AG04449 (cell line): ENCODE measurements at regions not wholly inside any gene's neighbourhood (a gene's known extent, or its start where the extent isn't known, plus 50 kb on each side); places are given as distances from the start of the nearest gene placed in this dataset.

Source experiments
- CTCF ChIA-PET: fragments of 350-600 bp; formaldehyde crosslinking; extraction: SDS; loops from one replicate; lab custom pipeline; 2021; ENCODE audit warnings: antibody characterized with exemption; lab: Yijun Ruan, JAX
- POLR2A ChIA-PET: fragments of 400-600, 350-600 bp; formaldehyde crosslinking; extraction: SDS; loops from one replicate; lab custom pipeline; 2020; ENCODE audit warnings: antibody characterized with exemption, inconsistent platforms; lab: Yijun Ruan, JAX
- DNase-seq: peaks from one replicate; pipeline ENCODE4 v3.0.0-alpha.2; 2010; ENCODE audit warnings: low read depth, low spot score
- H3K4me3 ChIP-seq: 2 replicates; pipeline ENCODE4 v1.5.1; 2011; ENCODE audit warnings: low read depth, mild to moderate bottlenecking, control low read depth, low read length
- CTCF ChIP-seq: IDR thresholded peaks from one replicate; pipeline ENCODE4 v1.5.1; 2011; ENCODE audit warnings: mild to moderate bottlenecking, moderate library complexity, low read length, control low read depth, inconsistent platforms; ENCODE audit not compliant: insufficient read depth; ENCODE audit errors: missing control alignments

GRCh38 chr10:47121336-47121735, 178.7 kb upstream of the GDF10 start:
- CTCF ChIA-PET, result interaction anchor here (0.9 kb wide), 1 partner anchor 74 kb away, joined by 3 read pairs; no protein-coding TSS in a partner anchor
- DNase-seq, result peak; percentile 12
- TF ChIP-seq CTCF, result no peak
- no peak overlapping the region for H3K4me3 ChIP-seq
- POLR2A ChIA-PET, result no interaction called here

- ChIA-PET CTCF (no interaction called here), POLR2A (no interaction called here)
- DNase-seq, result no peak
- no peak for TF ChIP-seq CTCF
- H3K4me3 ChIP-seq, result no peak overlapping the region
Observed at GRCh38 chr10:47123716-47124288, 176.2 kb upstream of the GDF10 start.

- TF ChIP-seq CTCF, result no peak
- H3K4me3 ChIP-seq, result no peak overlapping the region
- ChIA-PET CTCF (no interaction called here), POLR2A (no interaction called here)
- DNase-seq, result no peak
Observed at GRCh38 chr10:47127188-47127785, 172.7 kb upstream of the GDF10 start.

- ChIA-PET POLR2A (no interaction called here), CTCF (no interaction called here)
- no peak for DNase-seq
- no peak overlapping the region for H3K4me3 ChIP-seq
- TF ChIP-seq CTCF, result no peak
Observed at GRCh38 chr10:47130491-47130890, 169.5 kb upstream of the GDF10 start.

GRCh38 chr10:47133871-47134570, 166.0 kb upstream of the GDF10 start:
- DNase-seq, result no peak
- ChIA-PET POLR2A (no interaction called here), CTCF (interaction anchor here (1.3 to 1.4 kb wide), 2 partner anchors 28 to 88 kb away, joined by 3 to 4 read pairs; no protein-coding TSS in a partner anchor)
- no peak for TF ChIP-seq CTCF
- H3K4me3 ChIP-seq, result no peak overlapping the region

GRCh38 chr10:47136866-47137265, 163.1 kb upstream of the GDF10 start:
- no peak overlapping the region for H3K4me3 ChIP-seq
- DNase-seq, result no peak
- ChIA-PET CTCF (interaction anchor here (1.3 to 2.9 kb wide), 2 partner anchors 20 to 30 kb away, joined by 4 to 7 read pairs; no protein-coding TSS in a partner anchor), POLR2A (interaction anchor here (1.5 kb wide), 1 partner anchor 30 kb away, joined by 7 read pairs; no protein-coding TSS in a partner anchor)
- no peak for TF ChIP-seq CTCF
